Chondrocyte (in vitro differentiated cells): ENCODE measurements at regions not wholly inside any gene's neighbourhood (a gene's known extent, or its start where the extent isn't known, plus 50 kb on each side); places are given as distances from the start of the nearest gene placed in this dataset.

Experiments
- DNase-seq: peaks from one replicate; pipeline ENCODE4 v3.0.0; 2021; ENCODE audit warnings: mixed read lengths, low spot score
- H3K27ac Mint-ChIP-seq: one replicate; pipeline ENCODE4 v1.8.0; 2021; ENCODE audit warnings: mild to moderate bottlenecking, moderate library complexity, mixed read lengths; ENCODE audit not compliant: unreplicated experiment
- H3K27me3 Mint-ChIP-seq: 2 replicates; pipeline ENCODE4 v1.8.0; 2021; ENCODE audit warnings: low read depth, mixed read lengths
- H3K36me3 Mint-ChIP-seq: 2 replicates; pipeline ENCODE4 v1.8.0; 2021; ENCODE audit warnings: low read depth, mixed read lengths
- H3K4me1 Mint-ChIP-seq: 2 replicates; pipeline ENCODE4 v1.8.0; 2021; ENCODE audit warnings: low read depth, mild to moderate bottlenecking, mixed read lengths
- H3K4me3 Mint-ChIP-seq: one replicate; pipeline ENCODE4 v1.8.0; 2021; ENCODE audit warnings: mild to moderate bottlenecking, moderate library complexity, mixed read lengths; ENCODE audit not compliant: unreplicated experiment
- H3K9me3 Mint-ChIP-seq: 2 replicates; pipeline ENCODE4 v1.8.0; 2021; ENCODE audit warnings: low read depth, mixed read lengths
- TF ChIP-seq, protein P1 (sequence below): fragments of 200-600 bp; sonication (generic); IDR thresholded peaks from 2 replicates; pipeline ENCODE4 v1.5.0; 2021; ENCODE audit warnings: antibody characterized with exemption, mild to moderate bottlenecking, moderate library complexity

DNA sequence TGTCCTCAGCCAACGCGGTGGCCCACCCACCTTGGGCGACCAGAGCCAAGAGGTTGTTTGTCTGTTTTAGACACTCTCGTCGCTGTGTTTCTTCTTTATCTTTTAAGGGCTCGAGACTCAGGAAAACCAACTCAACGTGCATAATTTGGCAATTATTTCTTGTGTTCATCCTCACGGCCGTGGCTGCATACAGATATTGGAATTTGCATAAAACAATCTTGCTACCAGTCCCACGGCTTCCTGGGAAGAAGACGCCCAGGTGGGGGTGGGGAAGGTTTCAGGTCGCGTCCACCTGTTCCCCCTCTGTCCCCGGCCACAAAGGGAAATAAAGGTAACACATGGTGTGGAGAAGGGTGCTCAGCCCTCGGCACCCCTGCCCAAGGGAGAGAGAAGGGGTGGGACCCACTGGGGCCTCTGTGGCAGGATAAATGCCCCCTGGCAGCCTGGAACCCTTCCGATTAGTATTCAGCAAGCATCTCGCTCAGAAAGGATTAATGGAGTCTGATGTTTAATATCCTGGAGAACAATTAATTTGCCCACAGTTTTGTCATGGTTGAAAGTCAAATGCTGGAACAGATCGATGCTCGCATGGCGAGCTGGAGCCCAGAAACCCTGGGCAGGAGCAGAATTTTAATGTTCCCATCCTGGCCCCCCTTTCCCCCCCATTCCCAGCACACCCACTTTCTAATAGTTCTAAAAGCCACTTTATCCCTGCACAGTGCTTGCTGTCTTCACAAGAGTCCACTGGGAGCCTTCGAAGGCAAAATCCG, 359.7 kb downstream of the MN1 start:
- TF ChIP-seq, protein P1, sequence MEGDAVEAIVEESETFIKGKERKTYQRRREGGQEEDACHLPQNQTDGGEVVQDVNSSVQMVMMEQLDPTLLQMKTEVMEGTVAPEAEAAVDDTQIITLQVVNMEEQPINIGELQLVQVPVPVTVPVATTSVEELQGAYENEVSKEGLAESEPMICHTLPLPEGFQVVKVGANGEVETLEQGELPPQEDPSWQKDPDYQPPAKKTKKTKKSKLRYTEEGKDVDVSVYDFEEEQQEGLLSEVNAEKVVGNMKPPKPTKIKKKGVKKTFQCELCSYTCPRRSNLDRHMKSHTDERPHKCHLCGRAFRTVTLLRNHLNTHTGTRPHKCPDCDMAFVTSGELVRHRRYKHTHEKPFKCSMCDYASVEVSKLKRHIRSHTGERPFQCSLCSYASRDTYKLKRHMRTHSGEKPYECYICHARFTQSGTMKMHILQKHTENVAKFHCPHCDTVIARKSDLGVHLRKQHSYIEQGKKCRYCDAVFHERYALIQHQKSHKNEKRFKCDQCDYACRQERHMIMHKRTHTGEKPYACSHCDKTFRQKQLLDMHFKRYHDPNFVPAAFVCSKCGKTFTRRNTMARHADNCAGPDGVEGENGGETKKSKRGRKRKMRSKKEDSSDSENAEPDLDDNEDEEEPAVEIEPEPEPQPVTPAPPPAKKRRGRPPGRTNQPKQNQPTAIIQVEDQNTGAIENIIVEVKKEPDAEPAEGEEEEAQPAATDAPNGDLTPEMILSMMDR: no peak
- no peaks in the 10 kb centered on the region for H3K36me3 Mint-ChIP-seq

DNA sequence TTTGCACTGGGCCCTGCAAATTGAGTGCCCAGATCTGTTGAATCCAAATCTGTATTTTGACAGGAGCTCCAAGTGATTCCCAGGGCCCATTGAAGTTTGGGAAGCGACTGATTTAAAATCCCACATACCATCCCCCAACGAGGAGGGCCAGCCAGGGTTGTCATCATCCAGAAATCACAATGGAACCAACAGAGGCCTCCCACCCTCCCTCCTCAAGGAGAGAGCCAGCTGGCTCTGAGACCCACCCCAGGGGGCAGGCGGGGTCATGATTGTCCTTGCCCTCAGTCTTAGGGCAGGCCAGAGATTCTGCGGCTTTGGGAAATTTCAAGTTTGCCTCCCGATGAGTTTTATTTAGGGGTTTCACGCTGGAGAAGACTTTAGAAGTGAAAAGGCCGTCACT, 358.2 kb downstream of the MN1 start:
- no peaks in the 10 kb centered on the region for H3K9me3 Mint-ChIP-seq

More for the DNA sequence above, 359.7 kb downstream of the MN1 start:
- no peak overlapping the region for H3K27ac Mint-ChIP-seq
- DNase-seq: no peak
- H3K27me3 Mint-ChIP-seq: no peaks in the 10 kb centered on the region
- H3K4me1 Mint-ChIP-seq: peaks cover 14% of the 10 kb centered on the region
- no peak overlapping the region for H3K4me3 Mint-ChIP-seq
- H3K9me3 Mint-ChIP-seq: no peaks in the 10 kb centered on the region

DNA sequence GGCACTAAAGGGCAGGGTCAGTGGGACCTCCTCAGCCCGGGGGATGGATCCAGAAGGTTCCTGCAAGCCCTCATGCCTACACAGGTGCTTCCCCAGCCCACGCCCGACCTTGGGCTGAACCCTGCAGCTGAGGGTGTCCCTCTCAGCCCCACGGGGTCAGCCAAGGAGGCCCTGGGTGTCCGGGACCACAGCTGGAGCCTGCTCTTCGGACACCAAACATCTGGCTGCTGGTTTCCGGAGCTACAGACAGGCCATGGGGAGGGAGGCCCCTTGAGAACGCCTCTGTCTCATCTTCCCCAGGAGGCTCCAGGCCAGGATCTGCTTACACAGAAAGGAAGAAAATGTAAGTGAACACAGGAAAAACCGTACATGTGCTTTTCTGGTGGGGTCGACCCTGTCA, 355.7 kb downstream of the MN1 start:
- Mint-ChIP-seq H3K4me3 (no peak overlapping the region), H3K27me3 (no peaks in the 10 kb centered on the region), H3K4me1 (peaks cover 3% of the 10 kb centered on the region), H3K36me3 (no peaks in the 10 kb centered on the region), H3K27ac (no peak overlapping the region), H3K9me3 (peaks cover 3% of the 10 kb centered on the region)
- no peak for DNase-seq
- TF ChIP-seq, protein P1: no peak

More for the DNA sequence above, 358.2 kb downstream of the MN1 start:
- TF ChIP-seq, protein P1: no peak
- no peaks in the 10 kb centered on the region for H3K27me3 Mint-ChIP-seq
- DNase-seq: no peak
- H3K36me3 Mint-ChIP-seq: no peaks in the 10 kb centered on the region
- peaks cover 13% of the 10 kb centered on the region for H3K4me1 Mint-ChIP-seq
- H3K4me3 Mint-ChIP-seq: no peak overlapping the region
- no peak overlapping the region for H3K27ac Mint-ChIP-seq

DNA sequence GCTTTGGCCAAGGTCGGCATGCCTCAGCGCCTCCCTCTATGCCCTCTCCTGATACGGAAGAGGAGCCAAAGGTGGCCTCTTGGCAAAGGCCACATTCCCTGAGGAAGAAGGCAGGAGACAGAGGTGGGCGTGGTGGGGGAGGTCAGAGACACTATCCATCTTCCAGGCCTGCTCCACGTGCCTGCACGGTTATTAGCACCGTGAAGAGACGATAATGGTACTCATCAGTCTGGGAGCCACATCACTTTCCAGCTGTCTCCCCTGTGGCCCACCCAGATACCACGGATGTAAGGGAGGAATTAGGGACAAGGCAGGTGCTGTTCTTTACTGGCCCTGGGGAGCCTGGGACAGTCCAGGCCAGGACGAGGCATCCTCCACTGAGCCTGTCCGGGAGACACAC, 354.3 kb downstream of the MN1 start:
- TF ChIP-seq, protein P1: no peak
- no peak overlapping the region for H3K4me3 Mint-ChIP-seq
- DNase-seq: no peak
- peaks cover 6% of the 10 kb centered on the region for H3K4me1 Mint-ChIP-seq
- peaks cover 3% of the 10 kb centered on the region for H3K9me3 Mint-ChIP-seq
- H3K36me3 Mint-ChIP-seq: no peaks in the 10 kb centered on the region
- no peaks in the 10 kb centered on the region for H3K27me3 Mint-ChIP-seq
- no peak overlapping the region for H3K27ac Mint-ChIP-seq

DNA sequence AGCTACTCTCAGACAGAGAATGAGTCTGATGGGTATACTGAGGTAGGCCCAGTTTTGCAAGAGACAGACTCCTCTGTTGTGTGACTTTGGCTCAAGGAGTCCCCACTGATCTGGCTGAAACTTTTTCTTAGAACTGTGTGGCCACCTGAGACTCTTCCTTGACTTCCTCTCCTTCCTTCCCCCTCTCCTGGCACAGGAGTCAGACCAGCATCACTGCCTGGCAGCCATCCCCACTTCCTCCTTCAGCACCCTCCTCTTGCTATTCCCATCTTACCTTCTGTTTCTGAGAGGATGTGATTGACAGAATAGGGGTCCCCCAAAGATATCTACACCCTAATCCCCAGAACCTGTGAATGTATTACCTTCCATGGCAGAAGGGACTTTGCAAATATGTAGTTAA, 351.1 kb downstream of the MN1 start:
- Mint-ChIP-seq H3K36me3 (no peaks in the 10 kb centered on the region), H3K27me3 (no peaks in the 10 kb centered on the region), H3K4me1 (peaks cover 34% of the 10 kb centered on the region), H3K4me3 (no peak overlapping the region), H3K27ac (no peak overlapping the region), H3K9me3 (peaks cover 3% of the 10 kb centered on the region)
- TF ChIP-seq, protein P1: no peak
- no peak for DNase-seq
